HG03025 (cell line): ENCODE measurements at regions not wholly inside any gene's neighbourhood (a gene's known extent, or its start where the extent isn't known, plus 50 kb on each side); places are given as distances from the start of the nearest gene placed in this dataset.
"Not testable (repeated sequence)": the region's sequence is repeated elsewhere in the genome, so short reads cannot be mapped to it uniquely, and the experiment has no call there.

Experiments
- ATAC-seq: cut with Tn5 transposase; IDR thresholded peaks from one replicate; pipeline ENCODE4 v1.9.1; 2021; ENCODE audit warnings: mild to moderate bottlenecking, moderate library complexity; ENCODE audit not compliant: unreplicated experiment, low FRiP score

DNA sequence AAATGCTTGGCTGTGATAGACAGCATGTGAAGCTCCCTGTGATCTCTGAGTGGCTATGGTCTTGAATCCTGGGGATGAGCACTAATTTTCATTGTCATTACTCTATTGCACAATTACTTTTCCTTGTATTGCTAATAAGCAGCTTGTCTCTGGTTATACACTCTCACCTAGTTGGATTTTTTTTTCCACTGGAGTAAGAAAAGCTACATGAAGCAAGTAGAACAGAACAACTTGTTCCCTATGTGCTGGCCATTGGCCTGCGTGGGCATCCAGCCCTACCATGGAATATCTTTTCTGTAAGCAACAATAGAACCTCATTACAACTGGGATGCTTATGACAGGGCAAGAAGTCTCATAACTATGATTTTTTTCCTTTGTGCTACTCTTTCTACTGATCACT is 807.4 kb downstream of the TNS3 start:
- no peak for ATAC-seq

DNA sequence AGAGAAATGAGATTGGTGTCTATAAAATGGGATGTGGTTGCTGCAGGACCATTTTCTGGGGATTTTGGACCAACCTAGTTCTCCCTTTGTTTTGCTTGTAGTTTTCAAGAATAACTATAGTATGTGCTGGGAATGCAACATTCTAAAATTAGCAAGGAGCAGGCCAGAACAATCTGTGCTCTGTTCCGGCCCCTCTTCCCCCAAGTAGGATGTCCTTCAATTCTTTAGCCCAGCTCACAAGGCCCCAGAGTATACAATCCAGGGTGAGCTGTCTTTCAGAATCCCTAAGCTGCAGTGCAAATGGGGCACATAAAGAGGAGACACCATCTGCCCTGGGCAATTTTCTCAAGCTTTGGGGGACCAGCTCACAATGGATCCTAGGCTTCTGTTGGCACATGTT is 809.1 kb downstream of the TNS3 start:
- no peak for ATAC-seq

DNA sequence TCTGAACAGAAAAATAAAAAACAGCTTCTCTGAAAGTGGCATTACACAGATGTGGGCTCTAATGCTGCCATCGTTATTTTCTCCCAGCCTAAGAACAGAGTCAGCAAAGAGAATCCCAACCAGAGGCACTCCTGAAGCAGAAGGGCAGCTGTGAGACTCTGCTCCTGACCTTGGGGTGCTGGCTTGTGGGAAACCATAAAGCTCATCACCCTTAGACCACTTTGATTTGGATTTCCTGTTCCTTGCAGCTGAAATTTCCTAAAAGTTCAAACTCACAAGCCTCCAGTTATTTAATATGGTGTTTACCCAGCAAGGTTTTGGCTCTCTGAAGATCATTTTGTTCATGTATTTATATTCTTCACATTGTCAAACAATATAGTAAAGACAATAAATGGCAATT is 814.8 kb downstream of the TNS3 start:
- ATAC-seq: no peak

DNA sequence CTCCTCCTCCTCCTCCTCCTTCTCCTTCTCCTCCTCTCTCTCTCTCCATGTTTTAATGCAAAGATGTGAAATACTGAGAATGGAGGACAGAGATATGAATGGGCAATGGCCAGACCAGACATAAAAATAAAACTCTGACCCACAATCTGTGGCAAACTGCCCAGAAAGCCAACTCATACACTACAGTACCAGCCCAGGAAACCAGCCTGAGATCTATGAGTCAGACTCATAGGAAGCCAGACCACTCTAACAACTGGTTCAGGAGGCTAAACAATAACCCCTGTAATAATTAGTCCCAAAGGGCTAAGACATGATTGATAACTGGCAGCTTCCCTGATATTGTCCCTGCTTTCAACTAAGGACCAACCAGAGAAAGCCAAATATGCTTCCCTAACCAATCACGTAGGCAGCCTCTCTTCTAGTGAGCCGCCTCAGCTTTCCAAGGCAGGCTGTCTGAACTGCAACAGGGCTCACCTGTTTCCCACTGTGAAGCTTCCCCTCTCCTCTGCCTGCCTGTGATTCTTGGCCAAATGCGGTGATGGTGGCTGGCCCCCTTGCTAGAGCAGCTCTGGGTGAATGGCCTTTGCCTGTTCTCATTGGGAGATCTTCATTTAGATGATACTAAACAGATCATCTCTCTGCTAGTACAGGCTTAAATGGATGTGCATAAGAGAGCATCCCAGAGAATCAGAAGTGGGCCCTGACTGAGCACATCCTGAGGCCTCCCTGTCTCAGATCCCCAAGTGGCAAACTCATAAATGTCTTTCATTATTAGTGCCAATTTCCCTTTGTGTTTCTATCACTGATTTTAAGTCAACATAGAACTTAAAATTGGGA is 817.6 kb downstream of the TNS3 start:
- no peak for ATAC-seq

DNA sequence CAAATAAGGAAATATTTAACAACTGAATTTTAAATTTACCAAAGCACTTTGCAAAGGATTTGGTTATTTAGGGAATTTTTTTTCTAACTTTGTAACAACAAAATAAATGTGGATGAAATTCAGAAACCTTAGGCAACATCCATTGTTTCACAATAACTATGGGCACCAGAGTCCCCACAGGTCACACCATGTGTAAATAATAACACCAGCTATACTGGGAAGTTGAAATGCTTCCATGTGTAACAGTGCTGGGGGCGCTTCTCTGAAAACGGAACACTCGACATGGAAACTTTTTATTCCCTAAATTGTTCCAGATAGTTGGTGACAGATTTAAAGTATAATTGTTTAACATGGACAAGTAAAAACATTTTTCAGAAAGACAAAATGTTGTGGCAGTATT is 818.6 kb downstream of the TNS3 start:
- no peak for ATAC-seq

DNA sequence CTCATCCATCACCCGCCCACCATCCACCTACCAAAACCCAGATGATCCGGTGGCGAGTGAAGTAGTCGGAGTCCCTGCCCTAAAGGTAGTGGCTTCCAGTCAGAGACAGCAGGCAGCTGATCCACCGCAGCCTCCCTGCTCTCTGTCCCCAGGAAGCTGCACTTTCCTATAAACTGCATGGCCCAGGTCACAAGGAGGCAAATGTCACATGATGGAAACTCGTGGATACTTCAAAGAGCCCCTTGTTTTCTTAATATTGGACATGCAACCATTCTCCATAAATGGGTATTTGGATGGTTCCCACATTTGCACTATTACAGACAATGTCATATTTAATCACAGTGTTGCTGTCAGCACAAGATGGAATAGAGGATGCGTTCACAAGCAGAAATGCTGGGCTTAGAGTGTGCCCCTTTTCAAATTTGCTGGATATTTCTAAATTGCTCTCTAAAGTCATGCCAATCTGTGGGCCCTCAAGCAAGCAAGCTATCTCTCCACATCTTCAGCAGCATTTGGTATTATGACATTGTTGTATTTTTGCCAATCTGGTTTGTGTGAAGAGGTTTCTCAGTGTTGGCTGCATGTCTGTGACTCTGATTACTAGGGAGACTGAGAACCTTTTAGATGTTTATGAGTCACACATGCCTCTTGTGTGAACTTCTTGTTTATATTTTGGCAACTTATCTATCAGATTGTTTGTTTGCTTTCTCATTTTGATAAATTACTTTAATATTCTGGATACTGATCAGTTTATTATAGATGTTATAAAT is 822.0 kb downstream of the TNS3 start:
- ATAC-seq: no peak

DNA sequence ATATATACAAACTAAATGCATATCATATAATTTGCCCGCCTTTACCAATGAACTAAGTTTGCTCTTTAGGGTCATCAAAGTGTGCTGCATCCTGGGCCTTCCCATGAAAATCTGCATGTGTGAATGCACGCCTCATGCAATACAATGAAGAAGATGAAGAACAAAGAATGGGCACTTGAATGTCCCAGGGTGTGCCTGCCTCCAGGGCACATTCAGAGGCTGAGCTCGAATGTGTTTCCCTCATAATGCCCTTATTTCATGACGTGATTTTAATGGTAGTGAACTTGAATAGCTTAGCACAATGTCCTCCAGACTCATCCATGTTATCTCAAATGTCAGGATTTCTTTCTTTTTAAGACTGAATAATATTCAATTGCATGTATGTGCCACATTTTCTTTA is 824.9 kb downstream of the TNS3 start:
- ATAC-seq: no peak

DNA sequence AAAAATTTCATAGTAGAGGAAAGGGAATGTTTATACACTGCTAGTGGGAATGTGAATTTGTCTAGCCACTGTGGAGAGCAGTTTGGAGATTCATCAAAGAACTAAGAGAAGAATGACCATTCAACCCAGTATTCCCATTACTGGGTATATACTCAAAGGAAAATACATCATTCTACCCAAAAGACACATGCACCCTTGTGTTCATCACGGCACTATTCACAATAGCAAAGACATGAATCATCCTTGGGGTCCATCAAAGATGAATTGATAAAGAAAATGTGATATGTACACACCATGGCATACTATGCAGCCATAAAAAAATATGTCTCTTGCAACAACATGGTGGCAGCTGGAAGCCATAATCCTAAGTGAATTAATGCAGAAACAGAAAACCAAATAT is 825.7 kb downstream of the TNS3 start:
- ATAC-seq: no peak

DNA sequence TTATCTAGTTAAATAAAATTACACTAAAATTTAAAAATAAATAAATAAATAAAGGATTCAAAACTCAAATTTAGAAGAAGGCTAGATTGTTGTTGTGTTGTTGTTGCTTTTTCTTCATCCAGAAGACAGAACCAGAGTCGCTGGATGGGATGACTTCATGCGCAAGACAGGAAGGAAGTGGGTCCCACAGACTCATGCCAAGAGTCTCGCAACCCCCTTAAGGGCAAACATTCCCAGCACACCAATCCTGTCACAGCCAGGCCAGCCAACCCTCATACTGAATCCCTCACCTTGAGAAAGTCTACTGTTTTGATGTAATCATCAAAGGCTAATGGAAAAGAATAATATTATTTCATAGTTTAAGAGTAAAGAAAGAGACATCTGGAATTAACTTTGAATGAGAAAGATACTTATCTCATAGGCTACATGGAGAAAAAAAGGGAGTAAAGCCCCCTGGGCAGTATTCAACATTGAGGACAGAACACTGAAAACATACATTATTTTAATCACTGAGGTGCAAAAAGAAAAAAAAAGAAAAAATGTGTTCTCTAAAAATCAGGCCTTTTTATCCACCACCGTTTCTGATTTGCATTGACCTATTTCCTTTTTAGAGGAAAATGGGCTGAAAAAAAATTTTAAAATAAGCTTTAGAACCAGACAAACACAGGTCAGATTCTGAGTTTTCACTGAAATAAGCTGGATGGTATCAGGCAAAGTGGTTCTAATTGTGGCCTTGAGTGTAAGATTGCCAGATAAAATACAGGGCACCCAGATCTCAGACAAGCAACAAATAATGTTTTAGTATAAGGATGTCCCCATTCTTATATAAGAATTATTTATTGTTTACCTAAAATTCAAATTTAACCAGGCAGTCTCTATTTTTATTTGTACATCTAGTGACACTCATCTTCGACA is 826.5 kb downstream of the TNS3 start:
- no peak for ATAC-seq

DNA sequence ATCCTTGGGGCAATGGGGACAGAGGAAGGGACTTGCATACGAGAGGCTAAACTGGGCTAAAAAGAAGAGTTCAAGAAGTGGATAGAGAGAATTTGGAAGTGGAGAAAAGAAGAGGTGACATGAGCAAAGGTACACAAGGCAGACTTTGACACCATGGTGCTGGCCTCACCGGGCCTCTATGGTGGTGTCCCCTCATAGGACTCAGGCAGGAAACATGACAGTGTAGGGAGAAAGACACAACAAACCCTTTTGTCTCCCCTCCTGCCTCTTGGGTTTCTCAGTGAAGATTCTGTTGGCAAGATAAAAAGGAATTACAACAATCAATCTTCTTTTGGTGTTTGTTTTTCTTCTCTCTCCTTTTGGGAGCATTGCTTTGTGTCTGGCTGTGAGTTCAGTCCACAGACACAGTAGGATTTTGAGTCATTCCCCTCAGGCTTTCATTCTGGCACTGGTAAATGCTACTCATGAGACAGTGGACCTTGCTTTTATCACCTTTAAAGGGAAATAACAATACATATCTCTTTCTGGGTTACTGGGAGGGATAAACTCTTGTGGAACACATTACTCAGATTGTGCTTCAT is 827.7 kb downstream of the TNS3 start:
- ATAC-seq: no peak

DNA sequence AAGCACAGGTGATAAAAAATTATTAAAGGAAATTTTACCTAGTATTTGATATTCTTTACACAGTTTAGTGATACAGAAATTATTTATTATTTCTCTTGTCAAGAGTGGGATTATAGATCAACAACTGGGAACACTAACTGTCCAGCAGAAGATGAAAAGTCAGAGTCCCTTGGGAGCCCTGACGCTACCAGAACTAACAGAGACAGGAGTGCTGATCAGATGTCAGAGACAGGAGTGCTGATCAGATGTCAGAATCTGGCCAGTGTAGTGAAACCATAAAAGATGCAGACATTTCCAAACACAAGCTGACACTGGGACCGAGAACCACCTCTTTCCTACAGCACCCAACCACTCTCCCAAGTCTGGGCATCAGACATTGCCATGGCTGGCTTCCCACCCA is 828.2 kb downstream of the TNS3 start:
- ATAC-seq: no peak

DNA sequence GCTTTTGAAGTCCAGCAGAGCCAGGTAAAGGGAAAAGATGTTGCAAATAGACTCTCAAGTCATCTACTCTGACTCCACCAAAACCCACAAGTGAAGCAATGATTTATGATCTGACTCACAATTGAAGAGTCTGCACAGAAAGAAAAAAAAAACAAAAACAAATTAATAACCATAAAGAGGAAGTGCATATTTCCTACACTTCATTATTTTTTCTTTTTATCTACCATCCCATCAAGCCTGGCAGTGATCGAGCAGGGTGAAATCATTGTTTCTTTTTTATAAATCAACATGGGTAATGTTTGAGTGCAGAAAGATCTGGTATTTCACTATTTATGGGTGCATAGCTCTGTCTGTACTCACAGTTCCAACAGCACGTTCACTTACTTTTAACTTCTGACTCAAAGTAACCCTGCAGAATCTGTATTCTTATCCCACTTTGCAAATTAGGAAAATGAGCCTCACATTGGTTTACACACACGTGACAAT is 829.0 kb downstream of the TNS3 start:
- ATAC-seq: no peak

DNA sequence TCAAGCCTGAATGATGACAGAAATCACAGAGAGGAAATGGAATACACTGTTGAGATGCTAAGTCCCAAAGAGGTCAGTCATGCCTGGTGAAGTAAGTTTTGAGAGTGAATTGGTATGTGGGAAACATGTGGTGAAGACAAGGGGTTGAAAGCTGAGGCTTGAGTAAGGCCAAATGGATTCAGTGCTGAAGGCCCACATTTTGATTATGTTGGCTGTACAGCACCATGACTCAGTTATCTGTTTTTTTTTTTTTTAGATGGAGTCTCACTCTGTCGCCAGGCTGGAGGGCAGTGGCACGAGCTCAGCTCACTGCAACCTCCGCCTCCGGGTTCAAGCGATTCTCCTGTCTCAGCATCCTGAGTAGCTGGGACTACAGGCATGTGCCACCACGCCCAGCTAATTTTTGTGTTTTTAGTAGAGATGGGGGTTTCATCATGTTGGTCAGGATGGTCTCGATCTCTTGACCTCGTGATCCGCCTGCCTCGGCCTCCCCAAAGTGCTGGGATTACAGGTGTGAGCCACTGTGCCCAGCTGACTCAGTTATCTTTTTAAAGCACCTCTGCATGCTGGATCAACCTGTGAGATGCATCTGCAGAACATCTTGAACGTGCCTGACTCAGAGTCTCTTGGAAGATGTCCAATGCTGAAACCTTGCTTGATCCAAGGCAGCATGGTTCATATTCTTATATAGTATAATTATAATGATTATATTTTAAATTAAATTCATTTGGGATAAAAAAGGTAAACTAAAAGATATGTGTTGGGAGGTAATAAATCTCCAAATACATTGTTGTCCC is 829.8 kb downstream of the TNS3 start:
- ATAC-seq: not testable (repeated sequence)

DNA sequence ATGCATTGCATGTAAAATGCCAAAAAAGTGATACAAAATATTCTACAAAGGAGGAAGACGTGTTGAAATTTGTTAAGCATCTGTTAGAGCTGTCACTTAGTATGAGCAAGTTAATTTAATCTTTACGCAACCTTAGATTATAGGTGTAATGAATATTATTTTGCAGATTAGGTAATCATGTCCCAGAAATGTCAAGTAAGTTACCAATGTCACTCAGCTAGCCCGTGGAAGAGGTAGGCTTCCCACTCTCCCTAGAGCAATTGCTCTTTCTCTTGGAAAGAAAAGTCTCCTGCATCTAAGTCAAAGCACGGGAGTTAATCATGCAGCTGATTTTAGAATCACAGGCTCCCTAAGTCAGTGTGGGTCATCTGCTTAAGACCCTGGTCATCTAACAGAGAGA is 830.4 kb upstream of the IGFBP3 start:
- ATAC-seq: no peak

DNA sequence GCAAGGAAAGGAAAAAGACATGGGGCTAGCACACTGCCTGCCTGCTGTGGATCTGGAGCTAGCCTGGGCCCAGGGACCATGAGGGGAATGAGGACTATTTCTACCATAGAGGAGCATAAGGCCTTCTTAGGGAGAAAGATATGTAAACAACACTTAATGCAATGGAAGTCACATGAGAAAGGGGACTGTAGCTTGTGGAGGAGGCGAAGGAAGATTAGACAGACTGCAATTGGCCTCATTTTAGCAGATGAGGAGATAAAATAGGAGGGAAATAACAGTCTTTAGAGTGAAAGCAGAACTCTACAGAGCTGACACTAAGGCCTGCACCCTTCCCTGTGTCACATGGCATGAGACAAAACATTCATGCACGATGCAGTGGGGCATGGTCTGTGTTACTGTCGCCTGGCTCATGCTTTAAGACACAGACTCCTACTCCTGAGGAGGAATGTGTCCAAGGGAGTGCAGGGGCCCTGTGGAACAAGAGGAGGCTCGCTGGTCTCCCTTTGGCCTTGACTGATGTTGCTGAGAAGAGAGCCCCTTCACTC is 829.3 kb upstream of the IGFBP3 start:
- ATAC-seq: no peak

DNA sequence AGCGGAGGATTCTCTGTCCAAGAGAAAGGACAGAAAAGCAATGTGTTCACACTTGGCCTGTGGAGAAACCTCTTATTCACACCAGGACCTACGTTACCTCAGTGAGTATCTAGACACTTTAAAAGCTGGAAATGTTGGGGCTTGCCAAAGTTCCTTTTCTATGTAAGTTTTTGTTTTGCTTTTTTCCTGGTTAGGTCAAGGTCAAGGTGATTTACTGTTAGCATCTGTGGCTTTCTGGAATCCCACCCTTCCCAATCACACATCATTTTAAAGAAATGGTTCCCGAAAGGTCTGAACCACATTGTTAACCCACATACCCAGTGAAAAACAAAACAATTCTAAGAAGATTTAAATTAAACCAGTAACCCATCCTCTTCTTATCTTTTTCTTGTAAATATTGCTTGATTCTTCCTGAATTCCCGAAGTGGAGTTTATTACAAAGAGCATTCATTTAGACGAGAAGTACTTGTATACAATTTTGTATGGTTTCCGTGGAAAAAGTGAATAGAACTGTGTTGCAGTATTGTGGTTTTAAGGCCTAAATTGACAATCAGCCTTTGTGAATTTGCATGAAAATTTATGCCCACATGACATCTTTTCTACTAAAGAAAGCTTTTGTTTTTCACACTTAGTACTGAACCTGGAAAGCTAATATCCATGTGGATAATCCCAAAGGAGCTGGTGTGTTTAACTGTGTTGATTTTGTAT is 827.0 kb upstream of the IGFBP3 start:
- ATAC-seq: no peak

DNA sequence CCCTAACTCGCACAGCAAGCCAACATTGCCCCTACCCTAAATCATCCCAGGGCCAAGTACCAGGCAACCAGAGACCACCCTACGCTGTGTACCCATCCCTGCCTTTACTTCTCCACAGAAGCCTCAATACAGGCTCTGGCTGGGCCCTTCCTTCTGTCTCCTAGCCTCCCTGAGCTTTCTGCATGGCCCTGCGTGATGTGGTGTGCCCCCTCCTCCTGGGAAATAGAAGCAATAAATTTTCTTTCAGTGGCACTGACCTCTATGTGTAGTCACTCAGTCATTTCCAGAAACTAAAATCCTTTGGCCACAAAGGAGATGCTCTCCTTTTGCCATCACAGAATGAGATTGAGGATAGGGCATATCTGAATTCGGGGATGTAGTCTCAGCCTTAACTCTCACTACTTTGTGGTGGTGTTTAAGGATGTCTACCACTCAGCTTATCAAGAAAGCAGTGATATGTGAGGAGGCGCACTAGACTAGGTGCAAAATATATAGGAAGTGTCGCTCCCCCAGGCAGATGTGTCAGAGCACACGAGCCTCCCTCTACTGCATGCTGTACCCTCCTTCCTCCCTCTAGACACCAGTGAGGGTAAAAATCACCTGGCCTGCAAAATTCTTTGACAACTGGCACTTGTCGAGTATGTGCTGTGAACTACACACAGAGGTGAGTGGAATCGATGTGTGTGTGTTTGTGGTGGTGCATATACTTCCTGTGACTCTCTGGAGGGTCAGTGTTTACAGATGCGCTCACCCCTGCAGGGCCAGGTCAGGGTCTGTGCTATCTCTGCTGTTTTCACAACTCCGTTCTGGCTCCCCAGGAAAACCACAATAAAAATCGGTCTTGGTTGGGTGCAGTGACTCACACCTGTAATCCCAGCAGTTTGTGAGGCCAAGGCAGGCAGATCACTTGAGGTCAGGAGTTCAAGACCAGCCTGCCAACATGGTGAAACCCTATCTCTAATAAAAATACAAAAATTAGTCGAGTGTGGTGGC is 825.9 kb upstream of the IGFBP3 start:
- no peak for ATAC-seq

DNA sequence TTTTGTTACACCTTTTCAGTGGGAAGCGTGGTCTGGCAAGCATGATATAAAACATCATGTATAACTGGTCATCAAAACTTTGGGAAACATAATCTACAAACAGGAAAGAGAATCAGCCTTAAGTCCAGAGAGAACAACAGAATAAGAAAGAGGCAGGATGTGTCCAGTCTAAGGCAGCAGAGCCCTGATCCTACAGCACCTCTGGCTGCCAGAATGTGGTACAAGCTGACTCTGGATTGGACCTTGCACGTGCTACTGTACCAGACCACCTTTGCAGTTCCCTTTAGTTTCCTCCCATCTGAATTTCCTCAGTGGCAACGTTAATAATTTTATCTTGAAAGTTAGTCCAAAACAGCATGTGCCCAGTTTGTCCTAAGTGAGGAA is 824.6 kb upstream of the IGFBP3 start:
- no peak for ATAC-seq
